GM21737 (cell line): ENCODE measurements at regions not wholly inside any gene's neighbourhood (a gene's known extent, or its start where the extent isn't known, plus 50 kb on each side); places are given as distances from the start of the nearest gene placed in this dataset.

Experiments
- ATAC-seq: cut with Tn5 transposase; IDR thresholded peaks from one replicate; pipeline ENCODE4 v1.9.1; 2021; ENCODE audit warnings: mild to moderate bottlenecking, moderate library complexity; ENCODE audit not compliant: unreplicated experiment

GRCh38 chr10:4354382-4354812, 471.6 kb upstream of the AKR1E2 start:
- no peak for ATAC-seq

GRCh38 chr10:4353964-4354363, 472.0 kb upstream of the AKR1E2 start:
- ATAC-seq, result no peak

- no peak for ATAC-seq
These were observed 472.9 kb upstream of the AKR1E2 start for GRCh38 chr10:4353059-4353655.

- no peak for ATAC-seq
These were observed 473.5 kb upstream of the AKR1E2 start for GRCh38 chr10:4352414-4352961.

- ATAC-seq, result no peak
These were observed 474.1 kb upstream of the AKR1E2 start for GRCh38 chr10:4351723-4352413.

- ATAC-seq, result no peak
These were observed 478.6 kb upstream of the AKR1E2 start for GRCh38 chr10:4347397-4347796.

- ATAC-seq, result no peak
These were observed 479.9 kb upstream of the AKR1E2 start for GRCh38 chr10:4345877-4346646.

GRCh38 chr10:4344492-4344994, 481.5 kb upstream of the AKR1E2 start:
- ATAC-seq, result no peak

- ATAC-seq, result no peak
These were observed 482.1 kb upstream of the AKR1E2 start for GRCh38 chr10:4343873-4344272.

GRCh38 chr10:4343091-4343490, 482.9 kb upstream of the AKR1E2 start:
- no peak for ATAC-seq

GRCh38 chr10:4338768-4339167, 487.2 kb upstream of the AKR1E2 start:
- ATAC-seq, result no peak

GRCh38 chr10:4337563-4337962, 488.4 kb upstream of the AKR1E2 start:
- no peak for ATAC-seq

GRCh38 chr10:4334871-4335270, 491.1 kb upstream of the AKR1E2 start:
- ATAC-seq, result no peak

GRCh38 chr10:4334015-4334414, 492.0 kb upstream of the AKR1E2 start:
- ATAC-seq, result no peak

- no peak for ATAC-seq
These were observed 492.5 kb upstream of the AKR1E2 start for GRCh38 chr10:4333459-4333894.

GRCh38 chr10:4332764-4333458, 493.1 kb upstream of the AKR1E2 start:
- ATAC-seq, result no peak

GRCh38 chr10:4331150-4331549, 494.9 kb upstream of the AKR1E2 start:
- ATAC-seq, result no peak

- ATAC-seq, result no peak
These were observed 495.4 kb upstream of the AKR1E2 start for GRCh38 chr10:4330636-4331035.

- no peak for ATAC-seq
These were observed 496.8 kb upstream of the AKR1E2 start for GRCh38 chr10:4329225-4329624.

- ATAC-seq, result no peak
These were observed 499.4 kb upstream of the AKR1E2 start for GRCh38 chr10:4326647-4327046.

- no peak for ATAC-seq
These were observed 506.1 kb upstream of the AKR1E2 start for GRCh38 chr10:4319870-4320367.
